ENCODE measurements at regions not wholly inside any gene's neighbourhood (a gene's known extent, or its start where the extent isn't known, plus 50 kb on each side); places are given as distances from the start of the nearest gene placed in this dataset.

GRCh38 chr9:78132701-78133058, 101.1 kb upstream of the GNAQ start:
- Mint-ChIP-seq H3K4me1 (ENCODE audit: low read depth) (peaks cover 16% of the 10 kb centered on the region), H3K9me3 (no peaks in the 10 kb centered on the region), H3K36me3 (ENCODE audit: insufficient read depth) (no peaks in the 10 kb centered on the region), H3K4me3 (peak overlapping the region; percentile 58), H3K27me3 (ENCODE audit: low read depth) (peaks cover 2% of the 10 kb centered on the region)
- ATAC-seq, result peak in 1 of 2 donors; percentile 32
- no peak for DNase-seq

- H3K27me3 Mint-ChIP-seq (ENCODE audit: low read depth), result peaks cover 2% of the 10 kb centered on the region
- H3K4me1 Mint-ChIP-seq (ENCODE audit: low read depth), result peaks cover 16% of the 10 kb centered on the region
- DNase-seq (no peak), ATAC-seq (no peak)
- no peaks in the 10 kb centered on the region for H3K36me3 Mint-ChIP-seq (ENCODE audit: insufficient read depth)
- no peaks in the 10 kb centered on the region for H3K9me3 Mint-ChIP-seq
- H3K4me3 Mint-ChIP-seq, result peak overlapping the region; percentile 58
Observed at GRCh38 chr9:78131969-78132700, 100.5 kb upstream of the GNAQ start.

DNA sequence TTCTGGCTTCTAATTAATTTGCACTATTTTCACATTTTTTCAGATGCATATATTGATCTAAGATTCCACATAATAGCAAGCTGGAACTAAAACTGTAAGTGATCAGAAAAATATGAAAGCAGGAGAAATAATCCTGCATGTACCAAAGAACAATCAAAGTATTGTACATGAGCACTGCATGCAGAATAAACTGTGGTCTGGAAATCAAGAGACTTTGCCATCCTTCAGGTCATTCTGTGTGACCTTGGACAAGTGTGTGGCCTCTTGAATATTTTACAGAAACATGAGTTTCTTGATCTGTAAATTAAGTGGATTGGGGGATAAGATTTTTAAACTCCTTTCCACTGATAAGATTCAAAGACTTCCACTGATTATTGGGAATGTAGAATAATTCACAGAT, 99.2 kb upstream of the GNAQ start:
- DNase-seq, result no peak
- no peak for ATAC-seq
- Mint-ChIP-seq H3K27me3 (ENCODE audit: low read depth) (peaks cover 6% of the 10 kb centered on the region), H3K36me3 (ENCODE audit: insufficient read depth) (no peaks in the 10 kb centered on the region), H3K4me3 (no peak overlapping the region), H3K4me1 (ENCODE audit: low read depth) (peaks cover 16% of the 10 kb centered on the region), H3K9me3 (no peaks in the 10 kb centered on the region)

- Mint-ChIP-seq H3K4me1 (ENCODE audit: low read depth) (peaks cover 16% of the 10 kb centered on the region), H3K27me3 (ENCODE audit: low read depth) (peaks cover 6% of the 10 kb centered on the region), H3K36me3 (ENCODE audit: insufficient read depth) (no peaks in the 10 kb centered on the region), H3K9me3 (no peaks in the 10 kb centered on the region), H3K4me3 (no peak overlapping the region)
- DNase-seq (no peak), ATAC-seq (no peak)
Observed at GRCh38 chr9:78130004-78130403, 98.4 kb upstream of the GNAQ start.

- peaks cover 6% of the 10 kb centered on the region for H3K27me3 Mint-ChIP-seq (ENCODE audit: low read depth)
- no peak for DNase-seq
- H3K4me3 Mint-ChIP-seq, result no peak overlapping the region
- H3K4me1 Mint-ChIP-seq (ENCODE audit: low read depth), result peaks cover 10% of the 10 kb centered on the region
- no peak for ATAC-seq
- H3K36me3 Mint-ChIP-seq (ENCODE audit: insufficient read depth), result no peaks in the 10 kb centered on the region
- H3K9me3 Mint-ChIP-seq, result no peaks in the 10 kb centered on the region
Observed at GRCh38 chr9:78127279-78128225, 95.9 kb upstream of the GNAQ start.

DNA sequence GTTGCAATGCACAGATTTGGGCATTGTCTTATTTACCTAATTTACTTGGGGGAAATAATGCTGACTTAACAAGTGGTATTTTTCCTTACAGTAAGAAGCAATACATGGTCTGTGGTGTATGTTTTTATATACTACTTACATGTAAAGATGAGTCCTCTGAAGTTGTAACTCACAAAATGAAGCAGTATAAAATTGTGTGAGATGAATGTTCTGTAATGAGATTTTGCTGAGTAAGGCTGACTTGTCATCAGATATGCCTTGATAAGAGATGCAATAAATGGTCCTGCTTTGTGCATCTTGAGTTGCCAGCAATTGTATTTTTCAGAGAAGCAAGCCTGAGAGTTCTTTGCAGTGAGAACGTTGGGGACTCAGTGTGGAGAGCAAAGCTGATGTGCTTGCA, 92.2 kb upstream of the GNAQ start:
- ATAC-seq (no peak), DNase-seq (no peak)
- Mint-ChIP-seq H3K4me3 (no peak overlapping the region), H3K36me3 (ENCODE audit: insufficient read depth) (no peaks in the 10 kb centered on the region), H3K9me3 (no peaks in the 10 kb centered on the region), H3K4me1 (ENCODE audit: low read depth) (peaks cover 25% of the 10 kb centered on the region), H3K27me3 (ENCODE audit: low read depth) (peaks cover 6% of the 10 kb centered on the region)

GRCh38 chr9:78122631-78123030, 91.0 kb upstream of the GNAQ start:
- no peaks in the 10 kb centered on the region for H3K36me3 Mint-ChIP-seq (ENCODE audit: insufficient read depth)
- H3K4me1 Mint-ChIP-seq (ENCODE audit: low read depth), result peaks cover 34% of the 10 kb centered on the region
- no peaks in the 10 kb centered on the region for H3K9me3 Mint-ChIP-seq
- H3K27me3 Mint-ChIP-seq (ENCODE audit: low read depth), result peaks cover 4% of the 10 kb centered on the region
- no peak overlapping the region for H3K4me3 Mint-ChIP-seq
- DNase-seq (no peak), ATAC-seq (no peak)

DNA sequence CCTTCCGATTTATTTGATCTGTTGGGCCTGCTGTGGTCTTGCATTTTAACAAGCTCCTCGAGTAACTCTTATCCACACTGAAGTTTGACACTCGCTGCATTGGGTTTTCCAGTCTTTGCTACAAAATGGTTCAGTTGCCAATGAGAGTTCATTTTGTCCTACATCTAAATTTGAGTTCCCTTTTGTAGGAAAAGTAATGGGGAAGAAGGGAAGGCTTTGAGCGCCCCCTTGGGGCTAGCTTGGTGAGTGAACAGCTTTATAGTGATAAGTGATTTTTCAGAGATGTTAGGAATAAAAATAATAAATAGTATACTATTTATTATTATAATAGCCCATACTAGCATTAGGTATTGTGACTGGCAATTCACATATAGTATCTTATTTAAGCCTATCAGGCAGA, 89.9 kb upstream of the GNAQ start:
- peaks cover 3% of the 10 kb centered on the region for H3K27me3 Mint-ChIP-seq (ENCODE audit: low read depth)
- H3K9me3 Mint-ChIP-seq, result no peaks in the 10 kb centered on the region
- no peak overlapping the region for H3K4me3 Mint-ChIP-seq
- DNase-seq (peak; percentile 56), ATAC-seq (no peak)
- peaks cover 37% of the 10 kb centered on the region for H3K4me1 Mint-ChIP-seq (ENCODE audit: low read depth)
- no peaks in the 10 kb centered on the region for H3K36me3 Mint-ChIP-seq (ENCODE audit: insufficient read depth)

GRCh38 chr9:78118742-78119473, 87.3 kb upstream of the GNAQ start:
- DNase-seq, result no peak

GRCh38 chr9:78115073-78115472, 83.5 kb upstream of the GNAQ start:
- Mint-ChIP-seq H3K27me3 (ENCODE audit: low read depth) (no peaks in the 10 kb centered on the region), H3K9me3 (peaks cover 3% of the 10 kb centered on the region), H3K4me1 (ENCODE audit: low read depth) (peaks cover 48% of the 10 kb centered on the region), H3K4me3 (no peak overlapping the region), H3K36me3 (ENCODE audit: insufficient read depth) (no peaks in the 10 kb centered on the region)
- DNase-seq (no peak), ATAC-seq (no peak)

More at GRCh38 chr9:78118742-78119473, 87.3 kb upstream of the GNAQ start:
- H3K4me1 Mint-ChIP-seq (ENCODE audit: low read depth), result peaks cover 40% of the 10 kb centered on the region
- no peaks in the 10 kb centered on the region for H3K27me3 Mint-ChIP-seq (ENCODE audit: low read depth)
- H3K9me3 Mint-ChIP-seq, result no peaks in the 10 kb centered on the region
- no peak overlapping the region for H3K4me3 Mint-ChIP-seq
- ATAC-seq, result peak; percentile 91 to 97
- no peaks in the 10 kb centered on the region for H3K36me3 Mint-ChIP-seq (ENCODE audit: insufficient read depth)

DNA sequence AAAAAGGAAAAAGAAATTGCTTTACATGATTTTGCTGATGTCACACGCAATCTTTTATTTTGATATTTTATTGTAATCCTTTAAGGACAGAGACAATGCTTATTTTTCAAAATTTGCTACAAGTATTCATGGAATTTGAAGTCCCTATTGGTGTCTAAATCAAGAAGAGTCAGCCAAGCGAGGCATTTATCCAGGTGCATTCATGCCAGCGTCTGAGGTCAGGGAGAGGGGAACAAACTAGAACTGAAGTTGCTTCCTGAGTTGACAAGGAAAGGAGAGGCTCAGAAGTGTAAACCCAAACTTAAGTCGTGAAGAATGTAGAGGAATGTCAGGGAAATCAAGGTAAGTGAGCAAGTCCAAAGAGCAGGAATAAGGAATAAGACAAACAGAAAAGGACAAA, 83.0 kb upstream of the GNAQ start:
- ATAC-seq, result no peak

DNA sequence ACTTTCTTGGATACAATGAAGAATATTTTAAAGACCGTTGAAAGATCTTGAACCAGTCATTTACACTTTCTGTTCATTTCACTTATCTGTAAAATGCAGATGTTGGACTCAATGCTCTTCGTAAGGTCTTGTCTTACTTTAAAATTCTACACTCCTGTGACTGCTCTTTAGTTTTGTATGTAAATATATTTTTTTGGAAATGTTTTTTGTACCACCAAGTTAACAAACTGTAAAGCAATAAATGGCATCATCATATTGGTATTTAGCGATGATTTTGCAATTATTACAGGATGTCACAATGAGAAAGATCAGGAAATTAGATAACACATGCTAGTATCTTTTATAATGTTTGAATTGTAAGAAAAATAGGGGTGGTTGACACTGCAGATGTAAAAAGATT, 80.8 kb upstream of the GNAQ start:
- Mint-ChIP-seq H3K27me3 (ENCODE audit: low read depth) (no peaks in the 10 kb centered on the region), H3K4me1 (ENCODE audit: low read depth) (peaks cover 27% of the 10 kb centered on the region), H3K4me3 (no peak overlapping the region)

More for the DNA sequence above, 83.0 kb upstream of the GNAQ start:
- Mint-ChIP-seq H3K9me3 (peaks cover 3% of the 10 kb centered on the region), H3K27me3 (ENCODE audit: low read depth) (no peaks in the 10 kb centered on the region), H3K4me1 (ENCODE audit: low read depth) (peaks cover 44% of the 10 kb centered on the region), H3K36me3 (ENCODE audit: insufficient read depth) (no peaks in the 10 kb centered on the region), H3K4me3 (no peak overlapping the region)
- DNase-seq, result no peak

GRCh38 chr9:78112004-78112403, 80.4 kb upstream of the GNAQ start:
- peaks cover 15% of the 10 kb centered on the region for H3K9me3 Mint-ChIP-seq
- peaks cover 1% of the 10 kb centered on the region for H3K36me3 Mint-ChIP-seq (ENCODE audit: insufficient read depth)
- H3K4me1 Mint-ChIP-seq (ENCODE audit: low read depth), result peaks cover 28% of the 10 kb centered on the region
- ATAC-seq (no peak), DNase-seq (no peak)
- H3K27me3 Mint-ChIP-seq (ENCODE audit: low read depth), result no peaks in the 10 kb centered on the region
- H3K4me3 Mint-ChIP-seq, result no peak overlapping the region

More for the DNA sequence above, 80.8 kb upstream of the GNAQ start:
- ATAC-seq (no peak), DNase-seq (no peak)
- H3K36me3 Mint-ChIP-seq (ENCODE audit: insufficient read depth), result no peaks in the 10 kb centered on the region
- peaks cover 12% of the 10 kb centered on the region for H3K9me3 Mint-ChIP-seq

- peaks cover 20% of the 10 kb centered on the region for H3K9me3 Mint-ChIP-seq
- ATAC-seq, result no peak
- H3K36me3 Mint-ChIP-seq (ENCODE audit: insufficient read depth), result peaks cover 2% of the 10 kb centered on the region
- H3K4me3 Mint-ChIP-seq, result no peak overlapping the region
- H3K4me1 Mint-ChIP-seq (ENCODE audit: low read depth), result peaks cover 38% of the 10 kb centered on the region
- DNase-seq, result no peak
- H3K27me3 Mint-ChIP-seq (ENCODE audit: low read depth), result no peaks in the 10 kb centered on the region
Observed at GRCh38 chr9:78109075-78109474, 77.5 kb upstream of the GNAQ start.
